GM18498 (cell line): ENCODE measurements at regions not wholly inside any gene's neighbourhood (a gene's known extent, or its start where the extent isn't known, plus 50 kb on each side); places are given as distances from the start of the nearest gene placed in this dataset.

Source experiments
- ATAC-seq: cut with Tn5 transposase; IDR thresholded peaks from one replicate; pipeline ENCODE4 v1.9.1; 2021; ENCODE audit warnings: mild to moderate bottlenecking, moderate library complexity; ENCODE audit not compliant: unreplicated experiment

GRCh38 chr10:130578532-130579289 is 442.5 kb downstream of the GLRX3 start:
- no peak for ATAC-seq

GRCh38 chr10:130579913-130580312 is 443.7 kb downstream of the GLRX3 start:
- ATAC-seq = no peak

DNA sequence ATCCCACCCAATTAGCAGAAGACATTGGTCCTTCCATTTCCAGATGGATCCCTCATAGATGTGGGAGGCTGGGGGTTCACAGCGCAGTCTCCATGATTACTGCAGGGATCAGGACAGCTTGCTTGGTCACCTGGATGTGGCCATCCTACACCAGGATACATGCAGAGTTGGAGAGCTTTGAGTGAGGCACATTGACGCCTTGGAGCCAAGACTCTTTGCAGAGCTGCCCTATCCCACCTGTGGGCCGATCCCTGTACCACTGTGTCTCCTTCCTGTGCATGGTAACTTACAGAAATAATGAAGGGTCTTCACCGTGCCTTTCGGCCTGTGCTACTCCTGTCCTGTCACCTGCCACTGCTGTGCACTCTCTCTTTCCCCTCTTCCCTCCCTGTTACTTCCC is 444.8 kb downstream of the GLRX3 start:
- ATAC-seq = no peak

DNA sequence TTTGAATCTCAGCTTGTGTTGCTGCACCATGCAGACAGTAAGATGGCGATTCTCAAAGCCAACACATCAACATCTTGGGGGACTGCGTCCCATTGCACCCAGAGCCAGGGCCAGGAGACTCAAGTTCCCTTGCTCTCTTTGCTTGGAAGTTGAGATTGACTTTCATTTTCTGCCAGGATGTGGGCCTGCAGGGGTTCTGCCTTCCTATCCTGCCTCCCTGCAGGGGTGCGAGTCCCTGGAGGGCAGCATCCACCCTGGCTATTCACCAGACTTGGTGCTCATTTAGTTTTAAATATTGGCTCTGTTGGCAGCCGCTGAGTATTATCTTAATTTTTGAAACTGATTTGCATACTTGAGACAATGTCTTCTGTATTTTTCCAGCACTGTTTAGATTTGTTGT is 451.5 kb downstream of the GLRX3 start:
- ATAC-seq = no peak

- ATAC-seq = no peak
Observed at GRCh38 chr10:130606001-130606405, 469.8 kb downstream of the GLRX3 start.

DNA sequence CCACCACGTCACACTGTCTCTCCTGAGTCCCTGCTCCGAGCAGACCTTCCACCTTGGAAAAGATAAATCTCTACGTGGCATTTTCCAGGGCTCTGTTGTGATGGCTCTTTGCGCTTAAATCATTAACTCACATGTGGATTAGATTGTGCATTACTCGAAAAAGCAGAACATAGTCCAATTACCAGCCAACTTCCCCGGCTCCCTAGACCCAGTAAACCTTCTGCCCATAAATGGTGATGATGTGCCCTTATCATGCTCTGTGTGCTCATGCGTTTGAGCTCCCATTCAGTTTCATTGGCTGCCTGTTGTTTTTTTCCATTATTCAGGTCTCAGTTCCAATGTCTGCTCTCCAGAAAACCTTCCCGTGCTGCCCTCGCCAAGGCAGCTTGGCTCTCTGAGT is 471.2 kb downstream of the GLRX3 start:
- no peak for ATAC-seq

DNA sequence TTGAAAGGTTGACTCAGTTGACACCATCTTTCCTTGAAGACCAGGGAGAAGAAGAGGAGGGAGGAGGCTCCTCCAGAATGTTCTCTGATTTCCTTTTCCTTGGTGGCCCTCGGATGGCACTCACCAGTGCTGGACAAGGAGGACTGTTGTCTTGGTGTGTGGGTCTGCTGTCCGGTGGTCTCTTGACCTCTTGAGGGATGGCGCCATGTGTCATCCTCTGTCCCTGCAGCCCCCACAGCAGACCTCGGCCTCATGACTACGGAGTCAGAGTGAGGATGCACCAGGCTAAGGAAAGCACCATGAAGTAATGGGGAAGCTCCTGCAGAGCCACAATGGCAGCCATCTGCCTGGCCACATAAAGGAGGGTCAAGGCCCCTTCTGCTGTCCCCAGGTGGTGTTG is 475.0 kb downstream of the GLRX3 start:
- ATAC-seq = no peak

DNA sequence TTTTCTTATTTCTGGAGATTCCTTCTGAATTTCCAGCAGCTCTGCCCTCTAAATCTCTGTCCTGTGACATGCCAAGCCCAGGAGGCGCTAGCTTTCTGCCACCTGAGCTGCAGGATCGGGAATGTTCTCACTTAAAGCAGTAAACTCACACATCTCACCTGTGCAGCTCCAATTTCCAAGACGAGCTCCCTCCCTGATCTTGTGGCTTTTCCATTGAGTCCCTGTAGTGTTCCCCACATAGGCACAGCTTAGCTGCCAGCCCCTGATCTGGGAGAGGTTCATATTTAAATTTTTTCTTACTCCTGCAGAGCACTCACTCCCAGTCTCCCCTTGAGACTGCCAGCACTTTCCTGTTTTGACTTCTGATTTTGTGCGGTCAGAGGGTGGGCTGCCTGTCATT is 479.3 kb downstream of the GLRX3 start:
- ATAC-seq = no peak

DNA sequence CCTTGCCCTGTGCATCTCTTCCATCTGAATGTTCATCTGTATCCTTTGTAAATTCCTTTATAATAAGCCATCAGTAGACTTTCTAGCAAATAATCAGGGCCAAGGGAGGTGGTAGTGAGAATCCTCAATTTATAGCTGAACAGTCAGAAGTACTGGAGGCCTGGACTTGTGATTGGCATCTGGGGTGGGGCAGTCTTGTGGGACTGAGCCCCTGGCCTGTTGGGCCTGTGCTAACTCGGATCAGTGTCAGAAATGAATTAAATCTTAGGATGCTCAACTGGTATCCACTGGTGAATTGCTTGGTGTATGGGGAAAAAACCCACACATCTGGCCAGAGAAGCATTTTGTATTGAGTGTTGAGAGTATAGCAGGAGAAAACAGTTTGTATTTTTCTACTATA is 481.8 kb downstream of the GLRX3 start:
- ATAC-seq = no peak

DNA sequence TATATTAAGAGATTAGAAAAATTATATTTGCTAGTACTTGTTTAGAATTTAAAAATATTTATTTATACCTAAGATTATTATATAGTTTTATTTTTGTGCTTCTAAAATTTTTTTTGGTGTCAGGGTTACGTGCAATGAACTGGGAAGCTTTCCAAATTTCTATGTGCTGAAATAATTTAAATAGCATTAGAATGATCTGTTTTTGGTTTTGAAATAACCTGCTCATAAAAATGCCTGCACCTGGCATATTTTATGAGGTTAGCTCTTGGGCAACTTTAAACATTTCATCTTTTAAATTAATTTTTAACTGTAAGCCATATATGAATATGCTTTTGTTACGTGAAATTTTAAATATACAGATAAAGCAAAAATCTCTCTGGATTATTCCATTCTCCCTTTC is 482.5 kb downstream of the GLRX3 start:
- ATAC-seq = no peak

DNA sequence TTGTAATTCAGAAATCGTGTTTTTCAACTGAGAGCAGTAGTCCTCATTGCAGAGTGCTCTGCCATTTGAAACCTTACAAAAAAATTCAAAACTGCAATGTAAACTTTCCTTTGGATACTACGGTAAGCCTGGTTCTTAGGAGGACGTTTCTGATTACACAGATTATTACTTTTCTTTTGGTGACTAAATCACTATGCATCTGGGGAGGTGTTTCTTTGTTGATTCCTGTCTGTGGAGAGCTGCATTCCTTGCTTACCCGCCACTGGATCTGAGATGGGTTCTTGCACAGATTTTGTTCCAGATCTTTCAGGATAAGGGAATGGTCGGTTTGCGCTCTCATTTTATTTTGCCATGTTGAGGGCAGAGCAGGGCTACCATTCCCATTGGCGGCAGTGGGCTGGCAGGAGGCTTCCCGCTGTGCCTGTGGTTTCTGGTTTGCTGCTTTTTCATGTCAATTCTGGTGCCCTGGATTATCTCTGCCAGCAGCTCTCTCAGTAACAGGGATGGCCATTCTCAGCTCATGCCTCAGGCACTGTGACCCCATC is 485.1 kb downstream of the GLRX3 start:
- no peak for ATAC-seq

DNA sequence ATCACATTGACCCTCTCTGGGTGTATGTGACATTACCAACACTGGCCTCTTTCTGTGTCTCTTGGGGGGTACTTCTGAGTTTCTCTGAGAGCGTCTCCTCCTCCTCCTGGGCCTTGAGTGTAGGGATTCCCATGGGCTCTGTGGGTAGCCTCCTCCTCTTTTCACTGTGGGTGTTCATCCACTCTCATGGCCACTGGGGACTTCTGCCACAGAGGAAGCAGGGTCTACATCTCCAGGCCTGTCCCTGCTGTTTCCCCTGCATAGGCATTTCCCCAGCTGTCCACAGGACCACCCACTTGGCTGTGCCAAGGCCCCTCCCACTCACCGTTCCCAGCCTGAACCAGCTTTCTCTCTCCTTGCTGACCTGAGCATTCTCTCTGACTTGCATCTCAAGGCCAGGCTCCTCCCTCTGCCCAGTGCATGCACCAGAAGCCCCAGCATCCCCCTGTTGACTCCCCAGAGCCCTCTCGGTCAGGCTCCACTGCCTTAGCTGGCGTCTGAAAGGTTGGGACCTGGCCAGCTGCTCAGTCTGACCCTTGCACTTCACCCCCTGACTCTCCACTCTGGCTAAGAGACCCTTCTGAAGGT is 487.6 kb downstream of the GLRX3 start:
- ATAC-seq = no peak

GRCh38 chr10:130627346-130628045 is 491.3 kb downstream of the GLRX3 start:
- ATAC-seq = no peak

GRCh38 chr10:130630135-130630534 is 493.9 kb downstream of the GLRX3 start:
- no peak for ATAC-seq

GRCh38 chr10:130631142-130632096 is 495.2 kb downstream of the GLRX3 start:
- no peak for ATAC-seq

- no peak for ATAC-seq
Observed at GRCh38 chr10:130634816-130635215, 498.6 kb downstream of the GLRX3 start.

- ATAC-seq = no peak
Observed at GRCh38 chr10:130635528-130635927, 499.3 kb downstream of the GLRX3 start.

- ATAC-seq = no peak
Observed at GRCh38 chr10:130636313-130636930, 500.2 kb downstream of the GLRX3 start.

DNA sequence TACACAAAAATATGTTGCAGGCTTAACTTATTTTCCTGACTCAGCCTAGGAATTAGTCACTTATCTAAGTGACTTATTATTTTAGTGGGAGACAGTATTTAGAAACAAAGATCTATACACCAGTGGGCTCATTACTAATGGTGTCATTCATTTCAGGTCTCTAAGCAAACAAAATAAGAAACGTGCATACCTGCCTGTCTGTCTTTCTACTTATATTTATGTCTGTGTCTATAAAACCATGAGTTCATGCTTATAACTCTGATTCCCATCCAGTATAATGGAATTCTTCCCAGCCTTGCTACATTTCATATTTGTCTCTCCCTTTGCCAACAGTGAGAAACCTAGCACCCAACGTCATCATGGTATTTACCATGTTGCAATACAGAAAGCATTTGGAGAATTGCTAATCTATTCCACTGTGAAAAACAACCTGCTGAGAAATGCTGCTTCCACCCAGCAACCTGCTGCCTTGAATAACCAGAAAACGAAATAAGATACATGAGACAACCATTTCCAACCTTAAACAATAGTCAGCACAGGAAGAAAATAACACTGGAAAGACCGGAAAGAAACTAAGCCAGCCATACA is 501.0 kb downstream of the GLRX3 start:
- ATAC-seq = no peak

GRCh38 chr10:130638991-130639390 is 502.8 kb downstream of the GLRX3 start:
- ATAC-seq = no peak
